ENCODE measurements at regions not wholly inside any gene's neighbourhood (a gene's known extent, or its start where the extent isn't known, plus 50 kb on each side); places are given as distances from the start of the nearest gene placed in this dataset.

DNA sequence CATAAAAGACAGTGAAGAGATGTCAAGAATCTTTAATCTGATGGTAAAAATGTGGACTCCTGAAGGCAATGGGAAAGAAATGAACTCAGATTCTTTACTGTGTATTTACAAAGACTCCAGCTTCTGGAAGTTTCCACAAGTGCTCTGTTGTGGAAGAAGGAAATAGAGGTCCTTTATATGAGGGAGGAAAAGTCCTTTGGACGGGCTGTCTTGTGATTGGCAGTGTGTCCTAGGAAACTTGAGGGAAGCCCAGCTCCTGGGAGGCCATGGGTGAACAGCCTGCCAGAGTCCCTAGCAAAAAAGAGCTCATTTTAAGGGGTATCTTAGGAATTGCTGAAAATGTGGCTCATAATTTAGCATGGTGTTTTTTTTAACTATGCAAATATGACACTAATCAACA lies 92.0 kb downstream of the RNASET2 start:
- TF ChIP-seq POLR2AphosphoS5 (IDR thresholded peaks at IDR 0.05; ENCODE audit: low read depth, low read length) (no peak), FOXP2 (optimal IDR thresholded peaks at IDR 0.05; ENCODE audit: borderline replicate concordance, extremely low read depth, extremely low read length, insufficient read depth) (no peak), REST (IDR thresholded peaks at IDR 0.05; ENCODE audit: insufficient read depth in 1 of 2, low read depth in 2 of 2, low read length in 2 of 2) (no peak), TAF1 (IDR thresholded peaks at IDR 0.05; ENCODE audit: borderline replicate concordance, insufficient read depth, low read length) (no peak), SIN3A (IDR thresholded peaks at IDR 0.05; ENCODE audit: borderline replicate concordance, insufficient read depth, low read length) (no peak)

- TF ChIP-seq SIN3A (IDR thresholded peaks at IDR 0.05; ENCODE audit: borderline replicate concordance, insufficient read depth, low read length) (no peak), POLR2AphosphoS5 (IDR thresholded peaks at IDR 0.05; ENCODE audit: low read depth, low read length) (no peak)
These were observed 93.3 kb downstream of the RNASET2 start for GRCh38 chr6:166862978-166863530.

- TF ChIP-seq TAF1 (IDR thresholded peaks at IDR 0.05; ENCODE audit: borderline replicate concordance, insufficient read depth, low read length), result no peak
- TF ChIP-seq SIN3A (IDR thresholded peaks at IDR 0.05; ENCODE audit: borderline replicate concordance, insufficient read depth, low read length), result no peak
- TF ChIP-seq REST (IDR thresholded peaks at IDR 0.05; ENCODE audit: insufficient read depth in 1 of 2, low read depth in 2 of 2, low read length in 2 of 2), result no peak
- TF ChIP-seq FOXP2 (optimal IDR thresholded peaks at IDR 0.05; ENCODE audit: borderline replicate concordance, extremely low read depth, extremely low read length, insufficient read depth), result no peak
- no peak for TF ChIP-seq POLR2AphosphoS5 (IDR thresholded peaks at IDR 0.05; ENCODE audit: low read depth, low read length)
These were observed 93.9 kb downstream of the RNASET2 start for GRCh38 chr6:166862287-166862977.

DNA sequence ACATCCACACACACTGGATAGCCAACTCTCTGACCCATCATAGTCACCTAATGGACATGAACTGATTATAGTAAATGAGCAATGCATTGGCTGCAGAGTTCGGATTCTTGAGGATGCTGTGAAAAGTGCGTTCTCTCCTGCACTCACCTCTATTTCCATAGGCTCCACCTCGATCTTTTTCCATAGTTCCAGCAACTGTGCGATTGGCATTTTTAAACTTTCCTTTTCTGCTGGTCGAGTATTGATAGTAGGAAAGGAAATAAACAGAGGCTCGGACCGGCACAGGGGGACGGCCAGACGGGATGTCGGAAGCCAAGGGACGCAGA lies 94.4 kb downstream of the RNASET2 start:
- TF ChIP-seq FOXP2 (optimal IDR thresholded peaks at IDR 0.05; ENCODE audit: borderline replicate concordance, extremely low read depth, extremely low read length, insufficient read depth), result no peak
- no peak for TF ChIP-seq POLR2AphosphoS5 (IDR thresholded peaks at IDR 0.05; ENCODE audit: low read depth, low read length)
- no peak for TF ChIP-seq SIN3A (IDR thresholded peaks at IDR 0.05; ENCODE audit: borderline replicate concordance, insufficient read depth, low read length)
- no peak for TF ChIP-seq REST (IDR thresholded peaks at IDR 0.05; ENCODE audit: insufficient read depth in 1 of 2, low read depth in 2 of 2, low read length in 2 of 2)
- TF ChIP-seq TAF1 (IDR thresholded peaks at IDR 0.05; ENCODE audit: borderline replicate concordance, insufficient read depth, low read length), result no peak

GRCh38 chr6:166861304-166861703 lies 95.0 kb downstream of the RNASET2 start:
- TF ChIP-seq REST (IDR thresholded peaks at IDR 0.05; ENCODE audit: insufficient read depth in 1 of 2, low read depth in 2 of 2, low read length in 2 of 2), result no peak
- TF ChIP-seq TAF1 (IDR thresholded peaks at IDR 0.05; ENCODE audit: borderline replicate concordance, insufficient read depth, low read length), result no peak
- TF ChIP-seq POLR2AphosphoS5 (IDR thresholded peaks at IDR 0.05; ENCODE audit: low read depth, low read length), result no peak
- no peak for TF ChIP-seq FOXP2 (optimal IDR thresholded peaks at IDR 0.05; ENCODE audit: borderline replicate concordance, extremely low read depth, extremely low read length, insufficient read depth)
- no peak for TF ChIP-seq SIN3A (IDR thresholded peaks at IDR 0.05; ENCODE audit: borderline replicate concordance, insufficient read depth, low read length)

Data from PFSK-1 (cell line).